PC-9 (cell line): ENCODE measurements at regions not wholly inside any gene's neighbourhood (a gene's known extent, or its start where the extent isn't known, plus 50 kb on each side); places are given as distances from the start of the nearest gene placed in this dataset.

Source experiments
- EZH2 ChIP-seq: fragments of 200-600 bp; sonication (generic); IDR thresholded peaks from 2 replicates; pipeline ENCODE4 v1.8.0; 2017; ENCODE audit warnings: antibody characterized with exemption, low read depth
- TF ChIP-seq, protein P1 (sequence below): fragments of 200-600 bp; sonication (generic); conservative IDR thresholded peaks from 2 replicates; pipeline ENCODE4 v1.6.1; 2017; ENCODE audit warnings: mixed run types, antibody characterized with exemption, mild to moderate bottlenecking, moderate library complexity

DNA sequence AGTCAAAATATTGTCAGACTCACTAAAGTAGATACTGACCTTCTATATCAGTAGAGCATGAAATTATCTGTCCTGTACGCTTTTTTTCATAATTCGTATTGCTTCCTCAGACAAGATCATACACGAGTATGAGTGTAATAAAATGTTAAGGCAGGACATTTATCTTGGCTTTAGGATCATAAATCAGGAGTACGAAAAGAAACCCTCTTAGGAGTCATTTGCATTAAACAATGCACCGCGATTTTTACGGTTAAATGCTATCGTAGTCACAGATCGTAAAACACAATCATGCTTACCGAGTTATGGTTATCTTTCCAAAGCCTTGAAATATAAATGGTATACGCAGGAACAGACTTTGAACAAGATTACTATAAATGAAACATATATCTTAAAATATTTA is 510.3 kb upstream of the ROBO1 start:
- TF ChIP-seq, protein P1, sequence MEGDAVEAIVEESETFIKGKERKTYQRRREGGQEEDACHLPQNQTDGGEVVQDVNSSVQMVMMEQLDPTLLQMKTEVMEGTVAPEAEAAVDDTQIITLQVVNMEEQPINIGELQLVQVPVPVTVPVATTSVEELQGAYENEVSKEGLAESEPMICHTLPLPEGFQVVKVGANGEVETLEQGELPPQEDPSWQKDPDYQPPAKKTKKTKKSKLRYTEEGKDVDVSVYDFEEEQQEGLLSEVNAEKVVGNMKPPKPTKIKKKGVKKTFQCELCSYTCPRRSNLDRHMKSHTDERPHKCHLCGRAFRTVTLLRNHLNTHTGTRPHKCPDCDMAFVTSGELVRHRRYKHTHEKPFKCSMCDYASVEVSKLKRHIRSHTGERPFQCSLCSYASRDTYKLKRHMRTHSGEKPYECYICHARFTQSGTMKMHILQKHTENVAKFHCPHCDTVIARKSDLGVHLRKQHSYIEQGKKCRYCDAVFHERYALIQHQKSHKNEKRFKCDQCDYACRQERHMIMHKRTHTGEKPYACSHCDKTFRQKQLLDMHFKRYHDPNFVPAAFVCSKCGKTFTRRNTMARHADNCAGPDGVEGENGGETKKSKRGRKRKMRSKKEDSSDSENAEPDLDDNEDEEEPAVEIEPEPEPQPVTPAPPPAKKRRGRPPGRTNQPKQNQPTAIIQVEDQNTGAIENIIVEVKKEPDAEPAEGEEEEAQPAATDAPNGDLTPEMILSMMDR, result no peak
- no peak for TF ChIP-seq EZH2
